ENCODE measurements at regions not wholly inside any gene's neighbourhood (a gene's known extent, or its start where the extent isn't known, plus 50 kb on each side); places are given as distances from the start of the nearest gene placed in this dataset.
A peak's percentile ranks its signal among the peaks of the same experiment; 100 is the strongest.

- DNase-seq (peak; percentile 41 to 65), ATAC-seq (peak; percentile 76 to 84 (median 79))
- intact Hi-C loops (cut with DNase I): loop anchor here (2.0 to 10.0 kb wide), 6 partner anchors 97 to 332 kb away; no protein-coding TSS in a partner anchor
- WGBS, 3 donors: 32 to 34% (median 33%) methylated on average over 10 of the region's 10 CpGs
- Histone ChIP-seq H3K27ac (peak overlapping the region; percentile 38), H3K9me3 (no peaks in the 10 kb centered on the region), H3K4me1 (peaks cover 33% of the 10 kb centered on the region), H3K27me3 (ENCODE audit: insufficient read depth in 3 of 3, low read length in 2 of 3) (no peaks in the 10 kb centered on the region), H3K4me3 (no peak overlapping the region), H3K36me3 (ENCODE audit: insufficient read depth in 1 of 2, low read depth in 1 of 2) (no peaks in the 10 kb centered on the region)
- peak; percentile 75 for TF ChIP-seq CTCF (IDR thresholded peaks at IDR 0.05)
These were observed 52.7 kb upstream of the CTLA4 start for GRCh38 chr2:203814661-203815540.

GRCh38 chr2:203815541-203815898 lies 52.1 kb upstream of the CTLA4 start:
- peaks cover 33% of the 10 kb centered on the region for H3K4me1 ChIP-seq
- no peak for DNase-seq
- H3K27ac ChIP-seq: peak overlapping the region; percentile 38
- H3K27me3 ChIP-seq (ENCODE audit: insufficient read depth in 3 of 3, low read length in 2 of 3): no peaks in the 10 kb centered on the region
- no peak for ATAC-seq
- H3K36me3 ChIP-seq (ENCODE audit: insufficient read depth in 1 of 2, low read depth in 1 of 2): no peaks in the 10 kb centered on the region
- intact Hi-C loops (cut with DNase I): loop anchor here (2.0 to 10.0 kb wide), 5 partner anchors 97 to 333 kb away; no protein-coding TSS in a partner anchor
- no peaks in the 10 kb centered on the region for H3K9me3 ChIP-seq
- 4 to 16% (median 6%) methylated on average over 2 of the region's 2 CpGs for WGBS, 3 donors
- no peak for TF ChIP-seq CTCF (IDR thresholded peaks at IDR 0.05)
- no peak overlapping the region for H3K4me3 ChIP-seq

- WGBS, 3 donors: 16 to 19% (median 19%) methylated on average over 5 of the region's 5 CpGs
- Histone ChIP-seq H3K27ac (peak overlapping the region; percentile 36), H3K36me3 (ENCODE audit: insufficient read depth in 1 of 2, low read depth in 1 of 2) (no peaks in the 10 kb centered on the region), H3K4me1 (peaks cover 33% of the 10 kb centered on the region), H3K27me3 (ENCODE audit: insufficient read depth in 3 of 3, low read length in 2 of 3) (no peaks in the 10 kb centered on the region), H3K4me3 (no peak overlapping the region), H3K9me3 (no peaks in the 10 kb centered on the region)
- intact Hi-C loops (cut with DNase I): loop anchor here (5.0 to 10.0 kb wide), 4 partner anchors 95 to 332 kb away; no protein-coding TSS in a partner anchor
- no peak for TF ChIP-seq CTCF (IDR thresholded peaks at IDR 0.05)
- DNase-seq: peak; percentile 20 to 52
- ATAC-seq: peak; percentile 68 to 80 (median 76)
These were observed 50.4 kb upstream of the CTLA4 start for GRCh38 chr2:203817147-203817546.

All from psoas muscle (tissue), 7 donors.